Hematopoietic multipotent progenitor cell treated with erythropoietin and hydrocortisone succinate and interleukin-3 and kit ligand, for 6 days (in vitro differentiated cells): ENCODE measurements at regions not wholly inside any gene's neighbourhood (a gene's known extent, or its start where the extent isn't known, plus 50 kb on each side); places are given as distances from the start of the nearest gene placed in this dataset.

Experiments
- DNase-seq: peaks from one replicate; pipeline ENCODE4 v3.0.0-alpha.2; 2015

- no peak for DNase-seq
Observed at GRCh38 chr17:77479372-77480198, 338.8 kb downstream of the SEC14L1 start.

GRCh38 chr17:77480199-77480508, 339.4 kb downstream of the SEC14L1 start:
- DNase-seq = no peak

- DNase-seq = no peak
Observed at GRCh38 chr17:77480509-77481215, 339.9 kb downstream of the SEC14L1 start.

- no peak for DNase-seq
Observed at GRCh38 chr17:77481476-77482374, 341.0 kb downstream of the SEC14L1 start.

- DNase-seq = no peak
Observed at GRCh38 chr17:77482375-77483127, 341.8 kb downstream of the SEC14L1 start.

- no peak for DNase-seq
Observed at GRCh38 chr17:77483128-77483598, 342.4 kb downstream of the SEC14L1 start.

GRCh38 chr17:77484111-77484510, 343.3 kb downstream of the SEC14L1 start:
- no peak for DNase-seq

GRCh38 chr17:77485089-77485833, 344.5 kb downstream of the SEC14L1 start:
- DNase-seq = no peak

- DNase-seq = no peak
Observed at GRCh38 chr17:77487211-77487629, 346.5 kb downstream of the SEC14L1 start.

GRCh38 chr17:77487677-77488530, 347.1 kb downstream of the SEC14L1 start:
- DNase-seq = no peak

GRCh38 chr17:77488531-77489238, 347.9 kb downstream of the SEC14L1 start:
- no peak for DNase-seq

GRCh38 chr17:77489239-77489892, 348.6 kb downstream of the SEC14L1 start:
- DNase-seq = no peak

- no peak for DNase-seq
Observed at GRCh38 chr17:77489893-77490255, 349.1 kb downstream of the SEC14L1 start.

GRCh38 chr17:77490361-77491183, 349.8 kb downstream of the SEC14L1 start:
- no peak for DNase-seq

- no peak for DNase-seq
Observed at GRCh38 chr17:77491921-77492445, 351.2 kb downstream of the SEC14L1 start.

- DNase-seq = no peak
Observed at GRCh38 chr17:77492446-77493237, 351.9 kb downstream of the SEC14L1 start.

GRCh38 chr17:77493238-77493820, 352.6 kb downstream of the SEC14L1 start:
- DNase-seq = no peak
